GM12874 (cell line): ENCODE measurements at regions not wholly inside any gene's neighbourhood (a gene's known extent, or its start where the extent isn't known, plus 50 kb on each side); places are given as distances from the start of the nearest gene placed in this dataset.

Source experiments
- TF ChIP-seq, protein P1 (sequence below): IDR thresholded peaks from 2 replicates; pipeline ENCODE4 v1.5.1; 2011; ENCODE audit warnings: low read depth, mild to moderate bottlenecking, control low read depth, low read length, moderate library complexity; ENCODE audit not compliant: insufficient read depth

- TF ChIP-seq, protein P1, sequence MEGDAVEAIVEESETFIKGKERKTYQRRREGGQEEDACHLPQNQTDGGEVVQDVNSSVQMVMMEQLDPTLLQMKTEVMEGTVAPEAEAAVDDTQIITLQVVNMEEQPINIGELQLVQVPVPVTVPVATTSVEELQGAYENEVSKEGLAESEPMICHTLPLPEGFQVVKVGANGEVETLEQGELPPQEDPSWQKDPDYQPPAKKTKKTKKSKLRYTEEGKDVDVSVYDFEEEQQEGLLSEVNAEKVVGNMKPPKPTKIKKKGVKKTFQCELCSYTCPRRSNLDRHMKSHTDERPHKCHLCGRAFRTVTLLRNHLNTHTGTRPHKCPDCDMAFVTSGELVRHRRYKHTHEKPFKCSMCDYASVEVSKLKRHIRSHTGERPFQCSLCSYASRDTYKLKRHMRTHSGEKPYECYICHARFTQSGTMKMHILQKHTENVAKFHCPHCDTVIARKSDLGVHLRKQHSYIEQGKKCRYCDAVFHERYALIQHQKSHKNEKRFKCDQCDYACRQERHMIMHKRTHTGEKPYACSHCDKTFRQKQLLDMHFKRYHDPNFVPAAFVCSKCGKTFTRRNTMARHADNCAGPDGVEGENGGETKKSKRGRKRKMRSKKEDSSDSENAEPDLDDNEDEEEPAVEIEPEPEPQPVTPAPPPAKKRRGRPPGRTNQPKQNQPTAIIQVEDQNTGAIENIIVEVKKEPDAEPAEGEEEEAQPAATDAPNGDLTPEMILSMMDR, result no peak
These were observed 197.6 kb upstream of the GYPA start for GRCh38 chr4:144338148-144338547.

GRCh38 chr4:144338834-144339233 lies 198.3 kb upstream of the GYPA start:
- TF ChIP-seq, protein P1, result no peak

GRCh38 chr4:144340931-144341330 lies 200.4 kb upstream of the GYPA start:
- TF ChIP-seq, protein P1, result no peak

DNA sequence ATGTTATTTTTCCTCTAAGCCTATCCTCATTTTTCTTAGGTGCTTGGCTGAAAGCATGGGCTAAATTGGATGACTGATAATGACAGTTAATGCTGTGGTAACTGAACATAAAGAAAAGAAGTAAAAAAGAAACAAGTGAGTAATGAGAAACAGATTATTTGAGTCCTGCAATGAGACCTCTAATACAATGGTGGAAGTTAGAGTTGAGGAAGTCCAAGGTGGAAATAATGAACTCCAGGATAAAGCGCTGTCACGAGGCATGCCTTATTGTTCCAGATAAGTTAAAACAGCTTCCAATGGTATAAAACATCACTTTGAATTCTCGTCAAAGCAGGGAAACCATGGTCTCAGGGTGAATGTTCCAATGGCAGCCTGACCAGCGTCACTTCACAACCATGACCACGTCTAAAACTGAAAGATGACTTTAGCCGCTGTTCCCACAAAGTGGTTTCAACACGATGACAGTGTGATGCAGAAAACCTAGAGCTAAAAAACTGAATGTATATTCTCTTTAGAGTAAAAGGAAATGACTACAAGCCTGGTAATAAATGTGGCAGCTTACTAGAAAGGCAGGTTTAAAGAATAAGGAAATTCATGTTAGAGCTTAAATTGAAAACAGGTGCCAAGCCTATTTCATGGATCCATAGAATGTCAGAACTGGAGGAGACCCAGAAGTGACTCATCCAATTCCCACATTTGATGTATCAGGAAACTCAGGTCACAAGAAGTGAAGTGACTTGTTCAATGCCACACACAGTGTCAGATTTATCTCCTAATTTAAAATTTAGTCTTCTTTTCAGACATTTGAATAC lies 202.6 kb upstream of the GYPA start:
- TF ChIP-seq, protein P1, result no peak

GRCh38 chr4:144347121-144347520 lies 206.6 kb upstream of the GYPA start:
- TF ChIP-seq, protein P1, result no peak

- TF ChIP-seq, protein P1, result no peak
These were observed 210.2 kb upstream of the GYPA start for GRCh38 chr4:144350706-144351105.

DNA sequence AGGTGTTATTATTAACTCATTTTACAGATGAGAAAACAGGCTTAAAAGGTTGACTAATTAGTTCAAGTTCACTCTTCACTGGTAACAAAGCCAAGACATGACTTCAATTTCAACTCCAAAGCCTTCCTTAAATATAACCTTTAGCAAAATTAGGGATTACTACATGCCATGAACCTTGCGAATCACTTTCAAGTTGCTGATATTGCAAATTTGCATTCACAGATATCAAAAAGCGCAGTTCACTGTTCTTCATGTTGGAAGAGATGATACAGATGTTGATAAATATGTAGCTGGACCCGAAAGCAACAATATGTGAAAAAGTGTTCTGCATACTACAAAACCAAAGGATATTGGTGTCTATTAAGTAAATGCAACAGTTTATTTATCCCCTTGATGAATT lies 210.8 kb upstream of the GYPA start:
- TF ChIP-seq, protein P1, result no peak

DNA sequence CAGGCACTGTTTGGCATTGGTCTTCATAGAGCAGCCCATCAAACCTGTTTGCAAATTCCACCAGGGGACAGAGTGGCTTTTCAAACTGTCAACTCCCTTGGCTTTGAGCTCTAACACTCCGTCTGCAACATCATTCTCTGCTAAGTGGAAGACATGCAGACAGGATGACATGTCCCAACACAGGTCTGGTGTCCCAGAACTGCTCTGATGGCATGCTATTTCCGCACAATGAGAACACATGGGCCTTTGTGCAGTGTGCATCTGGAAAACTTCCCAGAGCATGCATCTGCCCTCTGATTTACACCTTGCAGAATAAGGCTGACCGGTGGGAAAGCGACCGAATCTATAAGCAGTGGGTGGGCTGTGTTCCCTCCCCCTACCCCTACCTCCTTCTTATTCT lies 212.8 kb upstream of the GYPA start:
- TF ChIP-seq, protein P1, result no peak
